ENCODE measurements at regions not wholly inside any gene's neighbourhood (a gene's known extent, or its start where the extent isn't known, plus 50 kb on each side); places are given as distances from the start of the nearest gene placed in this dataset.

DNA sequence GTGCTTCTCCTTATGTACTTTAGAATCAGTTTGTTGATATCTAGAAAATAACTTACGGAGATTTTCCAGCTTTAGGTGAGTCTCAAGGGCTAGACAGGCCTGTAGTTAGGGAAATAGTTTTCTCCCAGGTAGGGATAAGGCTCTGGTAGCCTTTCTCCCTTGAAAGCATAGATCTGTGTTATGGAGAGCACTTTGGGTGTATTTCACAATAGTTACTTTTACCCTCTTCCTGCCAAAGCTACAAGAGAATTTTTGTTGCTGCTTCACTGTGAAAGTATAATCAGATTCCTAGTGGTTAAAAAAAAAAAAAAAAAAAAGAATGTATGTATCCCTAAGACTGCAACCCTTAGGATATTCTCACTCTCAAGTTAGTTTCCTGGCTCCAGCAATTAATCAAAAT lies 267.5 kb downstream of the PIK3C3 start:
- no peaks in the 10 kb centered on the region for H3K9me1 ChIP-seq (replicated peaks; ENCODE audit: control insufficient read depth, extremely low read depth, insufficient read depth, low read length)
- H3K9ac ChIP-seq (replicated peaks; ENCODE audit: extremely low read depth, insufficient read depth, low read length): no peak overlapping the region
- no peaks in the 10 kb centered on the region for H3K4me1 ChIP-seq (ENCODE audit: control insufficient read depth, extremely low read depth, insufficient read depth, low read length)
- no peak overlapping the region for H3K4me3 ChIP-seq (replicated peaks in 1 of 3; ENCODE audit: insufficient read depth in 1 of 3, low read depth in 1 of 3, low read length in 3 of 3)
- no TSS peak for BruUV-seq (replicated peaks)
- TF ChIP-seq POLR2A (IDR thresholded peaks at IDR 0.05; ENCODE audit: low read depth, low read length): no peak
- TF ChIP-seq GATA2 (IDR thresholded peaks at IDR 0.05; ENCODE audit: insufficient read depth, insufficient read length, low read depth, low read length): no peak
- TF ChIP-seq EZH2 (IDR thresholded peaks at IDR 0.05; ENCODE audit: borderline replicate concordance, low read depth, low read length, severe bottlenecking): no peak
- TF ChIP-seq MAX (IDR thresholded peaks at IDR 0.05; ENCODE audit: insufficient read depth, insufficient read length): no peak
- no peak for TF ChIP-seq CTCF (IDR thresholded peaks at IDR 0.05; ENCODE audit: extremely low read depth in 1 of 2, insufficient read depth in 1 of 2, low read depth in 1 of 2, low read length in 2 of 2)
- TF ChIP-seq FOS (IDR thresholded peaks at IDR 0.05; ENCODE audit: borderline replicate concordance, insufficient read depth, low read length): no peak
- TF ChIP-seq JUN (IDR thresholded peaks at IDR 0.05; ENCODE audit: borderline replicate concordance, insufficient read depth, insufficient read length, low read depth): no peak
- TF ChIP-seq MYC (IDR thresholded peaks at IDR 0.05; ENCODE audit: low read depth, low read length): no peak
- no peak for TF ChIP-seq POLR2AphosphoS5 (IDR thresholded peaks at IDR 0.05; ENCODE audit: insufficient read depth, low read depth, low read length)
- dilution Hi-C loops (cut with MboI; ENCODE audit: extremely low pct_ligation_motif_present, low sequenced_read_pairs): no loop called here
- no peaks in the 10 kb centered on the region for H3K79me2 ChIP-seq (ENCODE audit: control insufficient read depth, insufficient read depth, low read length)
- H3K9me3 ChIP-seq (replicated peaks; ENCODE audit: control insufficient read depth, insufficient read depth, low read length): no peaks in the 10 kb centered on the region
- H4K20me1 ChIP-seq (replicated peaks; ENCODE audit: control insufficient read depth, extremely low read depth, insufficient read depth, low read length): no peaks in the 10 kb centered on the region
- CTCF ChIA-PET: no interaction called here
- H3K4me2 ChIP-seq (ENCODE audit: insufficient read depth, low read length): no peak overlapping the region
- DNase-seq (ENCODE audit: low read depth, low spot score) (no peak), FAIRE-seq (no peak)
- H3K27ac ChIP-seq (ENCODE audit: insufficient read depth, low read depth, low read length): no peak overlapping the region
- no peak overlapping the region for H2AFZ ChIP-seq (ENCODE audit: low read depth, low read length)
- intact Hi-C loops (cut with micrococcal nuclease): no loop called here
- H3K27me3 ChIP-seq (ENCODE audit: control insufficient read depth in 2 of 2, insufficient read depth in 2 of 2, low read length in 2 of 2): no peaks in the 10 kb centered on the region
- POLR2A ChIA-PET: no interaction called here
- H3K36me3 ChIP-seq (ENCODE audit: control insufficient read depth in 2 of 2, extremely low read depth in 1 of 2, insufficient read depth in 2 of 2, low read length in 2 of 2): no peaks in the 10 kb centered on the region

Measured in endothelial cell of umbilical vein (primary cell).